H1 (cell line): ENCODE measurements at regions not wholly inside any gene's neighbourhood (a gene's known extent, or its start where the extent isn't known, plus 50 kb on each side); places are given as distances from the start of the nearest gene placed in this dataset.

Experiments
- CREB1 ChIP-seq: IDR thresholded peaks from 2 replicates; pipeline ENCODE4 v1.6.1; 2012; ENCODE audit warnings: inconsistent platforms
- CTCF ChIP-seq, 3 experiments: IDR thresholded peaks; 1 replicate in 2 of 3; 2 replicates in 1 of 3; pipeline versions ENCODE4 v1.5.1 to v1.6.1; 2011; ENCODE audit warnings: low read length in 3 of 3, mild to moderate bottlenecking in 3 of 3, inconsistent platforms in 2 of 3, low read depth in 1 of 3, moderate library complexity in 1 of 3; ENCODE audit not compliant: insufficient read depth in 1 of 3; ENCODE audit errors: control extremely low read depth in 1 of 3
- EZH2 ChIP-seq: fragments of 200-600 bp; sonication (generic); IDR thresholded peaks from 2 replicates; pipeline ENCODE4 v1.7.1; 2012; ENCODE audit warnings: low read depth, mild to moderate bottlenecking, moderate library complexity, low read length, inconsistent platforms; ENCODE audit not compliant: severe bottlenecking
- FOSL1 ChIP-seq: IDR thresholded peaks from 2 replicates; pipeline ENCODE4 v1.6.1; 2011; ENCODE audit warnings: mild to moderate bottlenecking, low read depth, low read length, moderate library complexity; ENCODE audit not compliant: insufficient read depth
- POLR2A ChIP-seq, 2 experiments: IDR thresholded peaks; 1 replicate in 1 of 2; 2 replicates in 1 of 2; pipeline ENCODE4 v1.6.1; 2011; ENCODE audit warnings: low read depth in 2 of 2, low read length in 2 of 2, mild to moderate bottlenecking in 2 of 2; ENCODE audit errors: control extremely low read depth in 1 of 2
- SP1 ChIP-seq: IDR thresholded peaks from 2 replicates; pipeline ENCODE4 v1.6.1; 2011; ENCODE audit warnings: low read depth, low read length

GRCh38 chr5:158514319-158514985, 585.3 kb downstream of the EBF1 start:
- TF ChIP-seq FOSL1 (no peak), CREB1 (no peak), CTCF (IDR thresholded peaks at IDR 0.05; ENCODE audit: control extremely low read depth in 1 of 3, insufficient read depth in 1 of 3, low read depth in 1 of 3, low read length in 3 of 3) (no peak), POLR2A (IDR thresholded peaks at IDR 0.05; ENCODE audit: control extremely low read depth in 1 of 2, low read depth in 2 of 2, low read length in 2 of 2) (no peak), SP1 (no peak), EZH2 (no peak)
